PC-3 (cell line): ENCODE measurements at regions not wholly inside any gene's neighbourhood (a gene's known extent, or its start where the extent isn't known, plus 50 kb on each side); places are given as distances from the start of the nearest gene placed in this dataset.

Experiments
- ATAC-seq: fragments of 200-7000 bp; cut with Tn5 transposase; 2 replicates; pipeline ENCODE4 v1.9.1; 2020; ENCODE audit warnings: mild to moderate bottlenecking, moderate library complexity
- BruUV-seq: library from RNA; stranded (reverse); fragments of 400-500 nt; replicated peaks from 2 replicates; lab custom pipeline; 2021; lab: Mats Ljungman, UMichigan
- CTCF ChIA-PET: fragments of 300-600 bp; sonication (Branson Sonifier 250); formaldehyde crosslinking; loops from one replicate; lab custom pipeline; 2022; ENCODE audit warnings: antibody characterized with exemption; lab: Charles Lee
- POLR2A ChIA-PET: fragments of 300-600 bp; sonication (Branson Sonifier 250); formaldehyde crosslinking; loops from one replicate; lab custom pipeline; 2022; ENCODE audit warnings: antibody characterized with exemption; ENCODE audit not compliant: unreplicated experiment; lab: Charles Lee
- DNase-seq: peaks from one replicate; pipeline ENCODE4 v3.0.0-alpha.2; 2015
- H2AFZ ChIP-seq: fragments of 300-600 bp; sonication (generic); 2 replicates; pipeline ENCODE4 v1.6.0; 2016; ENCODE audit warnings: antibody characterized with exemption, low read length
- H3F3A ChIP-seq: fragments of 300-600 bp; sonication (generic); one replicate; pipeline ENCODE4 v1.6.0; 2017; ENCODE audit warnings: antibody characterized with exemption, low read length, control low read depth, mild to moderate bottlenecking; ENCODE audit not compliant: unreplicated experiment
- H3K27ac ChIP-seq: fragments of 300-600 bp; sonication (generic); 2 replicates; pipeline ENCODE4 v1.5.1; 2016; ENCODE audit warnings: mild to moderate bottlenecking, low read length
- H3K27me3 ChIP-seq: fragments of 300-600 bp; sonication (generic); 2 replicates; pipeline ENCODE4 v1.6.1; 2016; ENCODE audit warnings: low read length, mixed read lengths
- H3K36me3 ChIP-seq: fragments of 300-600 bp; sonication (generic); 2 replicates; pipeline ENCODE4 v1.6.1; 2016; ENCODE audit warnings: low read depth, mixed run types, low read length, mixed read lengths
- H3K4me1 ChIP-seq: fragments of 300-600 bp; sonication (generic); 2 replicates; pipeline ENCODE4 v1.5.1; 2016; ENCODE audit warnings: low read length; ENCODE audit not compliant: insufficient read depth
- H3K4me2 ChIP-seq: fragments of 300-600 bp; sonication (generic); 2 replicates; pipeline ENCODE4 v1.6.0; 2016; ENCODE audit warnings: low read length
- H3K4me3 ChIP-seq: fragments of 300-600 bp; sonication (generic); 2 replicates; pipeline ENCODE4 v1.5.1; 2016; ENCODE audit warnings: mild to moderate bottlenecking, low read length, mixed read lengths
- H3K79me2 ChIP-seq: fragments of 300-600 bp; sonication (generic); 2 replicates; pipeline ENCODE4 v1.6.1; 2017; ENCODE audit warnings: low read length, mixed read lengths
- H3K9ac ChIP-seq: fragments of 300-600 bp; sonication (generic); 2 replicates; pipeline ENCODE4 v1.6.0; 2016; ENCODE audit warnings: mild to moderate bottlenecking, low read length
- H3K9me2 ChIP-seq: fragments of 300-600 bp; sonication (generic); replicated peaks from 2 replicates; pipeline ENCODE4 v1.6.1; 2016; ENCODE audit warnings: mixed run types, low read length, mixed read lengths
- H3K9me3 ChIP-seq: fragments of 300-600 bp; sonication (generic); 2 replicates; pipeline ENCODE4 v1.6.1; 2016; ENCODE audit warnings: low read length, mixed read lengths
- H4K20me1 ChIP-seq: fragments of 300-600 bp; sonication (generic); 2 replicates; pipeline ENCODE4 v1.6.1; 2016; ENCODE audit warnings: low read length, mixed read lengths
- CTCF ChIP-seq: fragments of 300-600 bp; sonication (generic); conservative IDR thresholded peaks from 2 replicates; pipeline ENCODE4 v1.5.1; 2017; ENCODE audit warnings: antibody characterized with exemption, low read depth, mild to moderate bottlenecking, low read length
- EZH2 ChIP-seq: fragments of 300-600 bp; sonication (generic); IDR thresholded peaks from one replicate; pipeline ENCODE4 v1.6.1; 2017; ENCODE audit warnings: antibody characterized with exemption, mild to moderate bottlenecking, low read length; ENCODE audit not compliant: unreplicated experiment
- EZH2phosphoT487 ChIP-seq: fragments of 300-600 bp; sonication (generic); IDR thresholded peaks from 2 replicates; pipeline ENCODE4 v1.6.1; 2018; ENCODE audit warnings: mild to moderate bottlenecking, antibody characterized with exemption, low read length, borderline replicate concordance
- intact Hi-C: fragments of 100-400 bp; cut with micrococcal nuclease; formaldehyde crosslinking; loops from 2 replicates; pipeline ENCODE4 v1.9.0; 2023

DNA sequence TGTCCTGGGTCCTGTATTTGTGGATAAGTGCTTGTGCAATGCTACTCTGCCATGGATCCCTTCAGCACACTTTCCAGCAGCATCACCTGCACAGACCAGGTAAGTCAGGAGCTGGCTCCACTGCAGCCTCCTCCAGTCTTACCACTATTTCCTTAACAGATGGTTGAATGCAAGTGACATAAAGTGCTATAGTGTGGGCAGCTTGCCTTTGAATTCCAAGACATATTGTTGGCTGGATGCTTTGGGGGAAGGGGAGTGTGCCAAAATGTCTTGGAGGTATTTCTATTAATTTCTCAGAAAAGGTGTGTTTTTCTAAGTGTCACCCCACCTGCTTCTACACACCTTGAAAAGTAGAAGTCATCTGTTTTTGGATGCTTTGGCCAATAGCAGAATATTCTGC, 352.2 kb upstream of the SUCLG2 start:
- DNase-seq: no peak
- no peaks in the 10 kb centered on the region for H3K36me3 ChIP-seq
- ChIA-PET POLR2A (no interaction called here), CTCF (no interaction called here)
- no peak overlapping the region for H3K4me2 ChIP-seq
- no peaks in the 10 kb centered on the region; the same call in 1 of the 2 replicates for H3K27me3 ChIP-seq
- no peak overlapping the region for H2AFZ ChIP-seq
- no peaks in the 10 kb centered on the region for H3F3A ChIP-seq
- ATAC-seq: no peak
- H3K9ac ChIP-seq: no peak overlapping the region
- intact Hi-C loops: no loop called here
- TF ChIP-seq EZH2phosphoT487: no peak
- TF ChIP-seq EZH2: no peak
- no peak for TF ChIP-seq CTCF
- no peaks in the 10 kb centered on the region for H4K20me1 ChIP-seq
- no peaks in the 10 kb centered on the region for H3K9me2 ChIP-seq
- H3K4me3 ChIP-seq: no peak overlapping the region
- BruUV-seq: no TSS peak
- no peak overlapping the region for H3K27ac ChIP-seq
- H3K79me2 ChIP-seq: no peaks in the 10 kb centered on the region
- no peaks in the 10 kb centered on the region for H3K9me3 ChIP-seq
- H3K4me1 ChIP-seq: no peaks in the 10 kb centered on the region

DNA sequence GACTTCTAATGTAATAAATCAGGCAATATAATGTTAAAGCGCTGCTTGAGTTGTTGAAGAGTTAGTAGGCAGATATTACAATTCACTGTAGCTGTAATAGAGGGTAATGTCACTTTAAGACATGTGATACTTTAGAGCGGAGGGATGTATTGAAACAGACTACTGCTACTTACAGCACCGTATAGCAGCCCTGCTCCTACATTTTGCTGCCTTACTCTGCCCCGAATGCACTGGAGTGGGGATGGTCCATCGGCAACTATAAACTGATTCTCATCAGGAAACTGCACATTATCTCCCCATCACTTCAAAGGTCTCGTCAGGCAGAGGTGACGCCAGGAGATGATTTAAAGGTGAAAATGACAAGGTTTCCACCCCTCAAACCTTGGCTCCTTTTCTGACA, 349.7 kb upstream of the SUCLG2 start:
- no peaks in the 10 kb centered on the region; the same call in 1 of the 2 replicates for H3K27me3 ChIP-seq
- H3F3A ChIP-seq: no peaks in the 10 kb centered on the region
- H3K36me3 ChIP-seq: no peaks in the 10 kb centered on the region
- TF ChIP-seq EZH2phosphoT487 (no peak), EZH2 (no peak), CTCF (no peak)
- H3K9me2 ChIP-seq: no peaks in the 10 kb centered on the region
- H3K4me1 ChIP-seq: no peaks in the 10 kb centered on the region
- H4K20me1 ChIP-seq: no peaks in the 10 kb centered on the region
- ChIA-PET CTCF (no interaction called here), POLR2A (no interaction called here)
- DNase-seq: no peak
- no peak for ATAC-seq
- no peaks in the 10 kb centered on the region for H3K79me2 ChIP-seq
- H2AFZ ChIP-seq: no peak overlapping the region
- H3K9ac ChIP-seq: no peak overlapping the region
- H3K4me3 ChIP-seq: no peak overlapping the region
- H3K27ac ChIP-seq: no peak overlapping the region
- no peaks in the 10 kb centered on the region for H3K9me3 ChIP-seq
- intact Hi-C loops: no loop called here
- H3K4me2 ChIP-seq: no peak overlapping the region
- BruUV-seq: no TSS peak

DNA sequence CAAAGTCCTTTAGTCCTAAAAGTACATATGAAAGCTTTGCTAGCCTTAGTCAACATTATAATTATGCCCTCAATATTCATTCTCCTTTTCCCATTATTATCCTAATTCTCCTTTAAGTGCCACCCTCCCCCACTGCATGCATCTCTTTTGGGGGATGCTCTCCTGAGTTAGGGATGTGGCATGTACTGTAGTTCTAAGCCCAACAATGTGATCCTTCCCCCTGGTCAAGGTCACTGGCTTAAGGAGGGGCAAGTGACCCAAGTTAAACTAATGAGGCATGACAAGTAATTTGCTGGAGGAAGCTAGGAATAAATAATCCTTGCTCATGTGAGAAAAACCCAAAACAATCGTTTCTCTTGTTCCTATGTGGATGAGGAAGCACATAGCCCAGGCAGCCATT, 343.9 kb upstream of the SUCLG2 start:
- Histone ChIP-seq H3K27ac (no peak overlapping the region), H3K4me2 (no peak overlapping the region), H3K9me3 (no peaks in the 10 kb centered on the region), H3K4me1 (no peaks in the 10 kb centered on the region), H3F3A (no peaks in the 10 kb centered on the region), H3K79me2 (no peaks in the 10 kb centered on the region), H3K4me3 (no peak overlapping the region), H3K27me3 (no peaks in the 10 kb centered on the region), H2AFZ (no peak overlapping the region), H4K20me1 (no peaks in the 10 kb centered on the region), H3K36me3 (no peaks in the 10 kb centered on the region), H3K9me2 (no peaks in the 10 kb centered on the region), H3K9ac (no peak overlapping the region)
- DNase-seq (no peak), ATAC-seq (no peak)
- TF ChIP-seq EZH2 (no peak), EZH2phosphoT487 (no peak), CTCF (no peak)
- intact Hi-C loops: no loop called here
- POLR2A ChIA-PET: no interaction called here
- CTCF ChIA-PET: no interaction called here
- no TSS peak for BruUV-seq
